Endothelial cell of umbilical vein (primary cell): ENCODE measurements at regions not wholly inside any gene's neighbourhood (a gene's known extent, or its start where the extent isn't known, plus 50 kb on each side); places are given as distances from the start of the nearest gene placed in this dataset.

Experiments used
- BruUV-seq: library from RNA; stranded (reverse); fragments of 400-500 nt; replicated peaks from 2 replicates; lab custom pipeline; 2021; lab: Mats Ljungman, UMichigan
- CTCF ChIA-PET: fragments of 300-600, 350-600 bp; sonication (Branson Sonifier 250); formaldehyde crosslinking; loops from one replicate; lab custom pipeline; 2021; ENCODE audit warnings: antibody characterized with exemption, inconsistent platforms; lab: Charles Lee
- POLR2A ChIA-PET: fragments of 300-600, 350-600 bp; sonication (Branson Sonifier 250); formaldehyde crosslinking; loops from one replicate; lab custom pipeline; 2021; ENCODE audit warnings: antibody characterized with exemption, inconsistent platforms; lab: Charles Lee
- DNase-seq: peaks from one replicate; pipeline ENCODE4 v3.0.0-alpha.2; 2011; ENCODE audit warnings: low read depth, low spot score
- FAIRE-seq: peaks from 2 replicates; lab custom pipeline; 2011; peaks lifted over from hg19 to GRCh38; lab: Jason Lieb, UNC
- H2AFZ ChIP-seq: 2 replicates; pipeline ENCODE4 v1.6.0; 2012; ENCODE audit warnings: low read depth, low read length, control low read depth, inconsistent platforms
- H3K27ac ChIP-seq: 2 replicates; pipeline ENCODE4 v1.5.1; 2011; ENCODE audit warnings: low read depth, mild to moderate bottlenecking, control low read depth, low read length, moderate library complexity; ENCODE audit not compliant: insufficient read depth
- H3K27me3 ChIP-seq, 2 experiments: 2 replicates each; pipeline versions ENCODE4 v1.6.0 to v1.6.1; 2011; ENCODE audit warnings: low read length in 2 of 2, mixed read lengths in 1 of 2; ENCODE audit not compliant: control insufficient read depth in 2 of 2, insufficient read depth in 2 of 2
- H3K36me3 ChIP-seq, 2 experiments: 2 replicates in 1 of 2; 3 replicates in 1 of 2; pipeline ENCODE4 v1.5.1; 2011; ENCODE audit warnings: low read length in 2 of 2, mild to moderate bottlenecking in 1 of 2, moderate library complexity in 1 of 2; ENCODE audit not compliant: control insufficient read depth in 2 of 2, insufficient read depth in 2 of 2; ENCODE audit errors: extremely low read depth in 1 of 2
- H3K4me1 ChIP-seq: 3 replicates; pipeline ENCODE4 v1.5.1; 2011; ENCODE audit warnings: mild to moderate bottlenecking, low read length; ENCODE audit not compliant: control insufficient read depth, insufficient read depth; ENCODE audit errors: extremely low read depth
- H3K4me2 ChIP-seq: 2 replicates; pipeline ENCODE4 v1.6.1; 2011; ENCODE audit warnings: low read length, control low read depth, mixed read lengths; ENCODE audit not compliant: insufficient read depth
- H3K4me3 ChIP-seq, 3 experiments: fragments of 200-600 bp in 1 of 3; sonication (generic), shearing (Covaris generic) in 1 of 3; replicated peaks in 1 of 3; 2 replicates each; pipeline ENCODE4 v1.5.1; 2011 to 2016; ENCODE audit warnings: control low read depth in 3 of 3, low read length in 3 of 3, mild to moderate bottlenecking in 2 of 3, inconsistent platforms in 1 of 3, low read depth in 1 of 3, moderate library complexity in 1 of 3; ENCODE audit not compliant: insufficient read depth in 1 of 3
- H3K79me2 ChIP-seq: 2 replicates; pipeline ENCODE4 v1.6.0; 2012; ENCODE audit warnings: low read length, inconsistent platforms; ENCODE audit not compliant: control insufficient read depth, insufficient read depth
- H3K9ac ChIP-seq: replicated peaks from 2 replicates; pipeline ENCODE3; 2011; ENCODE audit warnings: low read length, control low read depth; ENCODE audit not compliant: insufficient read depth; ENCODE audit errors: extremely low read depth
- H3K9me1 ChIP-seq: replicated peaks from 3 replicates; pipeline ENCODE4 v1.6.0; 2011; ENCODE audit warnings: mild to moderate bottlenecking, low read length; ENCODE audit not compliant: control insufficient read depth, insufficient read depth; ENCODE audit errors: extremely low read depth
- H3K9me3 ChIP-seq: replicated peaks from 2 replicates; pipeline ENCODE4 v1.5.1; 2012; ENCODE audit warnings: low read length, inconsistent platforms; ENCODE audit not compliant: control insufficient read depth, insufficient read depth
- H4K20me1 ChIP-seq: replicated peaks from 2 replicates; pipeline ENCODE3; 2011; ENCODE audit warnings: mild to moderate bottlenecking, low read length; ENCODE audit not compliant: control insufficient read depth, insufficient read depth; ENCODE audit errors: extremely low read depth
- EZH2 ChIP-seq: IDR thresholded peaks from 2 replicates; pipeline ENCODE4 v1.6.1; 2012; ENCODE audit warnings: borderline replicate concordance, low read depth, mild to moderate bottlenecking, moderate library complexity, low read length, inconsistent platforms; ENCODE audit not compliant: severe bottlenecking
- FOS ChIP-seq: IDR thresholded peaks from 2 replicates; pipeline ENCODE4 v1.6.1; 2011; ENCODE audit warnings: mild to moderate bottlenecking, low read length, moderate library complexity, borderline replicate concordance; ENCODE audit not compliant: insufficient read depth
- GATA2 ChIP-seq: IDR thresholded peaks from 2 replicates; pipeline ENCODE4 v1.7.0; 2011; ENCODE audit warnings: low read depth, mild to moderate bottlenecking, moderate library complexity, mixed read lengths, low read length; ENCODE audit not compliant: insufficient read length, insufficient read depth
- JUN ChIP-seq: IDR thresholded peaks from 2 replicates; pipeline ENCODE4 v1.6.1; 2011; ENCODE audit warnings: borderline replicate concordance, low read depth; ENCODE audit not compliant: insufficient read length, insufficient read depth
- MYC ChIP-seq: IDR thresholded peaks from one replicate; pipeline ENCODE4 v1.6.1; 2011; ENCODE audit warnings: mild to moderate bottlenecking, low read depth, low read length
- POLR2A ChIP-seq: IDR thresholded peaks from 2 replicates; pipeline ENCODE4 v1.6.1; 2012; ENCODE audit warnings: low read depth, mild to moderate bottlenecking, control low read depth, low read length
- POLR2AphosphoS5 ChIP-seq: IDR thresholded peaks from 2 replicates; pipeline ENCODE4 v1.6.1; 2012; ENCODE audit warnings: low read depth, mild to moderate bottlenecking, control low read depth, low read length, moderate library complexity; ENCODE audit not compliant: insufficient read depth
- dilution Hi-C: fragments of 300-500 bp; cut with MboI; formaldehyde crosslinking; loops from one replicate; pipeline ENCODE4 v1.15.0; 2019; ENCODE audit warnings: low sequenced_read_pairs; ENCODE audit not compliant: extremely low pct_ligation_motif_present
- intact Hi-C: fragments of 100-400 bp; cut with micrococcal nuclease; formaldehyde crosslinking; loops from one replicate; pipeline ENCODE4 v1.10.0; 2022
- TF ChIP-seq, protein P1 (sequence below): IDR thresholded peaks from 2 replicates; pipeline ENCODE4 v1.6.1; 2011; ENCODE audit not compliant: insufficient read depth, insufficient read length
- TF ChIP-seq, protein P2 (sequence below), 2 donors: IDR thresholded peaks; 1 replicate in 1 of 2; 2 replicates in 1 of 2; pipeline ENCODE4 v1.5.1; 2011; ENCODE audit warnings: low read length in 2 of 2, mild to moderate bottlenecking in 2 of 2, moderate library complexity in 2 of 2, control low read depth in 1 of 2, inconsistent platforms in 1 of 2, low read depth in 1 of 2; ENCODE audit not compliant: insufficient read depth in 1 of 2; ENCODE audit errors: extremely low read depth in 1 of 2

DNA sequence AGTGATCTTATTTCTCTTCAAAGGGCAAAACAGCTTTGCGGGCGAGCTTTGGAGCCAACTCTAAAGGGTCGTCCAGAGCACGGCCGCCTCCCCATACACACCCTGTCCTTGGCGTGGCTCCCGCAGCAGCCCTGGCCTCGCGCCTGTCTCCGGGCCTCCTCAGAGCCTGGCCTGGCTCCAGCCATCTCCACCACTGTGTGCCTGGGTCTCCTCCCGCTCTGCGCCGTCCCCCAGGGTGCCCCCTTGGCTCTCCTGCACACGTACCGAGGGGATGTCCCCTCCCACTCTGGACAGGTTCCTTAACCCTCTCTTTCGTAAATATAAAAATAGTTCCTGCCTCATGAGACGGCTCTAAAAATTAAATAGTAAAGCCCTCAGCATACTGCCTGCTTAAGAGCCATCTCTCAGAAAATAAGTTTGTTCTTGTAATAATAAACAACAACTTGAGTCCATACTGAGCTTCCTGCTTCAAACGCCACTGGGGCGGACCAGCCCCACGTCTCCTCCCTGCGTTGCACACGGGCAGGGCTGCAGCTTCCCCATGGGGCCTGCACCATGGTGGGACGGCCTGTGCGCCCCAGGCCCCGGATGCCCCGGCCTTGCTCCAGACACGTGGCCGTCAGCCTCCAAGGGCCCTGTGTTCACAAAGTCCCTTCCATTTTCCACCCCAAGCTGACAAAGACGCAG, 226.2 kb downstream of the TTLL2 start:
- peaks cover 4% of the 10 kb centered on the region for H3K4me1 ChIP-seq
- ChIA-PET POLR2A (no interaction called here), CTCF (no interaction called here)
- H3K27me3 ChIP-seq: no peaks in the 10 kb centered on the region
- BruUV-seq: no TSS peak
- H3K9me3 ChIP-seq: no peaks in the 10 kb centered on the region
- FAIRE-seq: no peak
- H4K20me1 ChIP-seq: no peaks in the 10 kb centered on the region
- no peak overlapping the region for H3K9ac ChIP-seq
- TF ChIP-seq GATA2: no peak
- TF ChIP-seq EZH2: no peak
- TF ChIP-seq FOS: no peak
- TF ChIP-seq JUN: no peak
- TF ChIP-seq POLR2AphosphoS5: no peak
- no peak for TF ChIP-seq POLR2A
- TF ChIP-seq, protein P1, sequence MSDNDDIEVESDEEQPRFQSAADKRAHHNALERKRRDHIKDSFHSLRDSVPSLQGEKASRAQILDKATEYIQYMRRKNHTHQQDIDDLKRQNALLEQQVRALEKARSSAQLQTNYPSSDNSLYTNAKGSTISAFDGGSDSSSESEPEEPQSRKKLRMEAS: no peak
- no peak for TF ChIP-seq MYC
- TF ChIP-seq, protein P2, sequence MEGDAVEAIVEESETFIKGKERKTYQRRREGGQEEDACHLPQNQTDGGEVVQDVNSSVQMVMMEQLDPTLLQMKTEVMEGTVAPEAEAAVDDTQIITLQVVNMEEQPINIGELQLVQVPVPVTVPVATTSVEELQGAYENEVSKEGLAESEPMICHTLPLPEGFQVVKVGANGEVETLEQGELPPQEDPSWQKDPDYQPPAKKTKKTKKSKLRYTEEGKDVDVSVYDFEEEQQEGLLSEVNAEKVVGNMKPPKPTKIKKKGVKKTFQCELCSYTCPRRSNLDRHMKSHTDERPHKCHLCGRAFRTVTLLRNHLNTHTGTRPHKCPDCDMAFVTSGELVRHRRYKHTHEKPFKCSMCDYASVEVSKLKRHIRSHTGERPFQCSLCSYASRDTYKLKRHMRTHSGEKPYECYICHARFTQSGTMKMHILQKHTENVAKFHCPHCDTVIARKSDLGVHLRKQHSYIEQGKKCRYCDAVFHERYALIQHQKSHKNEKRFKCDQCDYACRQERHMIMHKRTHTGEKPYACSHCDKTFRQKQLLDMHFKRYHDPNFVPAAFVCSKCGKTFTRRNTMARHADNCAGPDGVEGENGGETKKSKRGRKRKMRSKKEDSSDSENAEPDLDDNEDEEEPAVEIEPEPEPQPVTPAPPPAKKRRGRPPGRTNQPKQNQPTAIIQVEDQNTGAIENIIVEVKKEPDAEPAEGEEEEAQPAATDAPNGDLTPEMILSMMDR (IDR thresholded peaks at IDR 0.05; ENCODE audit: extremely low read depth in 1 of 2, insufficient read depth in 1 of 2, low read depth in 1 of 2, low read length in 2 of 2): no peak
- no peak overlapping the region for H3K4me2 ChIP-seq
- intact Hi-C loops: no loop called here
- DNase-seq: peak; percentile 23
- no peak overlapping the region for H3K27ac ChIP-seq
- dilution Hi-C loops: no loop called here
- no peak overlapping the region for H2AFZ ChIP-seq
- no peaks in the 10 kb centered on the region for H3K36me3 ChIP-seq
- H3K79me2 ChIP-seq: no peaks in the 10 kb centered on the region
- H3K4me3 ChIP-seq: no peak overlapping the region
- H3K9me1 ChIP-seq: no peaks in the 10 kb centered on the region
